Kidney (tissue), 13 donors: ENCODE measurements at regions not wholly inside any gene's neighbourhood (a gene's known extent, or its start where the extent isn't known, plus 50 kb on each side); places are given as distances from the start of the nearest gene placed in this dataset.

Experiments used
- DNase-seq, 5 donors: peaks; one replicate each; pipeline ENCODE4 v3.0.0-alpha.2; 2013 to 2020
- FAIRE-seq: peaks from 2 replicates; lab custom pipeline; 2012; peaks lifted over from hg19 to GRCh38; lab: Jason Lieb, UNC
- H3K27ac ChIP-seq, 2 donors: one replicate each; pipeline ENCODE4 v1.7.0; 2013; ENCODE audit warnings: low read depth in 2 of 2, low read length in 2 of 2, inconsistent platforms in 1 of 2
- H3K27me3 ChIP-seq: one replicate; pipeline ENCODE4 v1.7.1; 2013; ENCODE audit warnings: low read length, inconsistent platforms; ENCODE audit not compliant: control insufficient read depth, insufficient read depth
- H3K36me3 ChIP-seq, 3 donors: one replicate each; pipeline versions ENCODE4 v1.7.0 to v1.7.1; 2013; ENCODE audit warnings: low read length in 3 of 3, control low read depth in 1 of 3, inconsistent platforms in 1 of 3; ENCODE audit not compliant: insufficient read depth in 3 of 3, control insufficient read depth in 2 of 3
- H3K4me1 ChIP-seq, 3 donors: one replicate each; pipeline versions ENCODE4 v1.7.0 to v1.7.1; 2013; ENCODE audit warnings: low read length in 3 of 3, inconsistent platforms in 1 of 3, low read depth in 1 of 3; ENCODE audit not compliant: control insufficient read depth in 2 of 3, insufficient read depth in 2 of 3
- H3K4me3 ChIP-seq, 3 donors: one replicate each; pipeline versions ENCODE4 v1.7.0 to v1.8.1; 2013; ENCODE audit warnings: low read length in 3 of 3, control low read depth in 1 of 3, inconsistent platforms in 1 of 3
- H3K9ac ChIP-seq, 3 donors: one replicate each; pipeline versions ENCODE4 v1.7.0 to v1.7.1; 2013; ENCODE audit warnings: low read length in 3 of 3, control low read depth in 1 of 3, inconsistent platforms in 1 of 3
- H3K9me3 ChIP-seq, 3 donors: one replicate each; pipeline versions ENCODE4 v1.7.0 to v1.7.1; 2013; ENCODE audit warnings: low read length in 3 of 3, control low read depth in 1 of 3, inconsistent platforms in 1 of 3; ENCODE audit not compliant: control insufficient read depth in 2 of 3, insufficient read depth in 1 of 3
- CTCF ChIP-seq: IDR thresholded peaks from 3 replicates; pipeline ENCODE4 v1.5.1; 2012; ENCODE audit warnings: mild to moderate bottlenecking, moderate library complexity, borderline replicate concordance; ENCODE audit not compliant: insufficient read depth; ENCODE audit errors: extremely low read depth
- intact Hi-C: fragments of 100-400 bp; cut with DNase I; formaldehyde crosslinking; loops from one replicate; pipeline ENCODE4 v1.11.1; 2022
- donor health status: control.
- donor health status: control.
- donor health status: control.
- donor health status: control.
- donor health status: control.
- donor health status: DM: yes; HTN: yes; CAD: no.
- donor health status: Normal renal cell carcinoma (clear cell type).

DNA sequence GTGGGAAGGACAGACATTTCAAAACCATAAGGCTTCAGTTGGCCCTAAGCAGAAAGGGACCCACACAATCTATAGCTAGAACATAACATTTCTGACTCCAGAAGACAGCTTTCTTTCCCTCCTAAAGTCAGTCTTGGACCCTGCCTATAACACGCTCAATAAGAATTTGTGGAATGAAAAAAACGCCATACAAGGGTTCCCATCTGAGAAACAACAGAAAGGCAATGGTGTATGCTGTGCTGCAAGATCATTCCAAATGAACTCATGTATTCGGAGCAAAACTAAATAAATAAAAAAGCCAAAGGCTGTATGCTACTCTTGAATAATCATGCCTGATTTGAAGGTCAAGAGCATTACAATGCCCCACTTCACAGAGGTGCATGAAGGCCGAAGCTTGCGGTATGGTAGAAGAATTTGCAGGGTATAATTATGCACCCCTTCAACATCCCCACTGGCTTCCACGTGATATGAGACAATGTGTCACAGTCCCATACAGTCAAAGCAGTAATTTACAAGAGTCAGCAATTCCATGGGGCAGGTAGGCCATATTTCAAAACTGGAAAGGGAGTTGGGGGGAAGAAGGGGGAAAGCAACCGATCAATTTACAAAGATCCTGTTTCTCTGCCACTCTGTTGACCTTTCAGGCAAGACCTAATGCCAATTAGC lies 61.4 kb upstream of the SLC14A2 start:
- H3K4me1 ChIP-seq, result peaks cover 0 to 4% (median 0%) of the 10 kb centered on the region in 3 donors
- no peak for TF ChIP-seq CTCF
- no peak overlapping the region for H3K9ac ChIP-seq
- no peak overlapping the region for H3K4me3 ChIP-seq
- DNase-seq, result peak in 1 of 5 donors; percentile 49
- H3K36me3 ChIP-seq, result no peaks in the 10 kb centered on the region
- intact Hi-C loops, result no loop called here
- FAIRE-seq, result no peak
- no peaks in the 10 kb centered on the region for H3K9me3 ChIP-seq
- H3K27ac ChIP-seq, result no peak overlapping the region
- no peaks in the 10 kb centered on the region for H3K27me3 ChIP-seq

DNA sequence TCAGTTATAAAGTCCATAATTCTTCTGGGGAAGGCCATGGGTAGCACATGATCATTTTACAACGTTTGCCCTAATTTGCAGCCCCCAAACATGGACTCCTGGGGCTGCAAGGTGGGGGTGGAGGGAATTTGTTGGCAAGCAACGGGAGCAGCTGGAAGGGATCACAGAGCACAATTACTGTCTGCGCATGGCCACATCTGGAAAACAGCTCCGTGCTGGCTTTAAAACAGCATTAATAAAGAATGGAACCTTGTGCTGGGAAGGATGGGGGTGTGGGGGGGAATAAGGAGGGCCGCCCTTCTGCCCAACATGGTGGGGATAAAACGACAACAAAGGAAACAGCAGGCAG lies 60.9 kb upstream of the SLC14A2 start:
- H3K27me3 ChIP-seq, result no peaks in the 10 kb centered on the region
- intact Hi-C loops, result no loop called here
- peaks cover 0 to 4% (median 0%) of the 10 kb centered on the region in 3 donors for H3K4me1 ChIP-seq
- no peaks in the 10 kb centered on the region for H3K9me3 ChIP-seq
- H3K4me3 ChIP-seq, result no peak overlapping the region
- TF ChIP-seq CTCF, result no peak
- DNase-seq, result peak; percentile 61 to 91 (median 85)
- no peak for FAIRE-seq
- no peak overlapping the region for H3K27ac ChIP-seq
- no peak overlapping the region for H3K9ac ChIP-seq
- H3K36me3 ChIP-seq, result no peaks in the 10 kb centered on the region

GRCh38 chr18:45556222-45556621 lies 59.1 kb upstream of the SLC14A2 start:
- Histone ChIP-seq H3K9ac (no peak overlapping the region), H3K36me3 (no peaks in the 10 kb centered on the region), H3K27ac (no peak overlapping the region), H3K9me3 (no peaks in the 10 kb centered on the region), H3K27me3 (no peaks in the 10 kb centered on the region), H3K4me1 (peaks cover 0 to 4% (median 0%) of the 10 kb centered on the region in 3 donors), H3K4me3 (no peak overlapping the region)
- TF ChIP-seq CTCF, result no peak
- FAIRE-seq (no peak), DNase-seq (no peak)
- intact Hi-C loops, result no loop called here

DNA sequence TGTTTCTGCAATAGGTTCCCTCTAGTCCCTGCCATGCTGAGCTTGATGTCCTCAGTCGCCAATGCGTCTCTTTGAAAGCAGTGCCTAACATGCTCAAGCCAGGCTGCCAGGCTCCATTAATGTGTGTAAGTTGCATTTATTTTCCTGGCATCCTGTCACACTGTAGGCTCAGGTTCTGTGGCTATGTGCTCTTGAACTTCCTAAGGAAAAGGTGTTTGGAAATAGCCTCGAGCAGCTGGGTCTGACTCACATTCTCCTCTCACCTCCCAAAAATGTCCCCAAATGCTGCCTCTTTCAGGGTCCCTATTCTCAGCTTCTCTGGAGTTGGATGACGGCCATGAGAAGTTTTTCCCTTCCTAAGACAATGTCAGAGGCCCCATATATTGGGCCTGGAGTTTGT lies 58.0 kb upstream of the SLC14A2 start:
- Histone ChIP-seq H3K9ac (no peak overlapping the region), H3K4me3 (no peak overlapping the region)
- no peak for TF ChIP-seq CTCF

More for the DNA sequence above, 58.0 kb upstream of the SLC14A2 start:
- Histone ChIP-seq H3K36me3 (no peaks in the 10 kb centered on the region), H3K27ac (no peak overlapping the region), H3K9me3 (no peaks in the 10 kb centered on the region), H3K27me3 (no peaks in the 10 kb centered on the region), H3K4me1 (peaks cover 0 to 4% (median 0%) of the 10 kb centered on the region in 3 donors)
- no peak for FAIRE-seq
- intact Hi-C loops, result no loop called here
- no peak for DNase-seq
